GM18505 (cell line): ENCODE measurements at regions not wholly inside any gene's neighbourhood (a gene's known extent, or its start where the extent isn't known, plus 50 kb on each side); places are given as distances from the start of the nearest gene placed in this dataset.
"Not testable (repeated sequence)": the region's sequence is repeated elsewhere in the genome, so short reads cannot be mapped to it uniquely, and the experiment has no call there.

Experiments used
- ATAC-seq: cut with Tn5 transposase; IDR thresholded peaks from one replicate; pipeline ENCODE4 v1.9.1; 2021; ENCODE audit not compliant: unreplicated experiment
- POLR2A ChIP-seq: IDR thresholded peaks from 4 replicates; pipeline ENCODE4 v1.6.1; 2011; ENCODE audit warnings: borderline replicate concordance; ENCODE audit not compliant: insufficient read depth, insufficient read length; ENCODE audit errors: extremely low read depth

DNA sequence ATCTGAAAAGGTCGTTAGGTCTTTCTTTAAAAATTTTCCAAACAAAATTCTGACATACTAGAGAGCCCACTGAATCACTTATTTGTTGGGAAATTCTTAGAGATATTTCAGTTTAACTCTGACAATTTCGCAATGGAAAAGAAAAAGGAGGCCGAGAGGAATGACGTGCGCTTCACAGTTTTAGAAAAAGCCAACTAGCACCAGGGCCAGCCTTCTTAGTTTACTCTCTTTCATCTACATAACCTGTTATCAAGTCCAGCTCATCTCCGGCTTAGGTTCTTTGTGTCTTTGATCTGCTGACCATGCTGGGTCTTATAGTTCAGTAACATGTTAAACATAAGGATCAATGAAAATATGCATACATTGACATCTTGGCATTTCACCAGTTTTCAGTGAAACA lies 201.7 kb upstream of the TAS2R1 start:
- no peak for ATAC-seq
- no peak for TF ChIP-seq POLR2A

DNA sequence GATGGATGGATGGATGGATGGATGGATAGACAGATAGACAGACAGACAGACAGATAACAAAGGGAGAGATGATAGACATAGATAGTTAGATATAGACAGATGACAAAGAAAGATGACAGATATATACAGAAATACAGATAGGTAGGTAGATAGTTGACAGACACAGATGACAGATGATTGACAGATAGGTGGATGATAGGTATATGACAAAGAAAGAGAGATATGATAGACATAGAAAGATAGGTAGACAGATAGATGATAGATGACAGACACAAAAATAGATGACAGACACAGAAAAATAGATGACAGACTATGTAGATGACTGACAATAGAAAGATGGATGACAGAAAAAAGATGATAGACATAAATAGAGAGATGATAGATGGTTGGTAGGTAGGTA lies 200.0 kb upstream of the TAS2R1 start:
- ATAC-seq = no peak
- no peak for TF ChIP-seq POLR2A

- ATAC-seq = no peak
- no peak for TF ChIP-seq POLR2A
These were observed 199.5 kb upstream of the TAS2R1 start for GRCh38 chr5:9829621-9830020.

DNA sequence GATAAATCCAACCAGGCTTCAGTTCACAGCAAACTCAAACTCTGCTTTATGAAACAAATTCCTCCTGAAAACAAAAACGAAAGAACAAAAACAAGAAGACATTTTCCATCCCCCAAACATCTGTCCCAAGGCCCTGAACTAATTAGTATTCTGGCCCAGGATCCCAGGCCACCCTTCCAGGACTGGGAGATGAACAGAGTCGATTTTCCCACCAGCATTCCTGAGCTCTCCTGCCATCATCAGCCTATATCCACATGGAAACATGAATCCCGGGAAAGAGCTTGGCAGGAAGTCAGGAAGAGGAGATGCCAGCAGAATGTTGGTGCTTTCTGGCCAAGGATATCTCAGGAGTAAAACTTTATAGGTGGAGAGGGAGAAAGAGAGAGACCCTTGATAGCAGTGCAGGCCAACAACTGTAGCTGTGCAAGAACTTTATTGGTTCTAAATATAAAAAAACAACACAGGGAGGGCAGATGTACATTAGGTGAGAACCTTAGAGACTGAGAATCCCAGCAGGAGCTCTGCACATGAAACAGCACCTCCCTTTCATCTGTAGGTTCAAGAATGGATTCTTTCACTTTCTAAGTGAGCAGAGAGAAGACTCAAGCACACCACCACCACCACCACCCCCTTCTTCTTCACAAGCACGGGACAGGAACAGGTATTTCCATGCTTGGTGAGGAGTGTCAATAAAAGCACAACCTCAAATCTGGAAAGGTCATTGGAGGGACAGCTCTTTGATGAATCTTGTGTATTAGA lies 190.7 kb upstream of the TAS2R1 start:
- no peak for TF ChIP-seq POLR2A
- ATAC-seq = no peak

DNA sequence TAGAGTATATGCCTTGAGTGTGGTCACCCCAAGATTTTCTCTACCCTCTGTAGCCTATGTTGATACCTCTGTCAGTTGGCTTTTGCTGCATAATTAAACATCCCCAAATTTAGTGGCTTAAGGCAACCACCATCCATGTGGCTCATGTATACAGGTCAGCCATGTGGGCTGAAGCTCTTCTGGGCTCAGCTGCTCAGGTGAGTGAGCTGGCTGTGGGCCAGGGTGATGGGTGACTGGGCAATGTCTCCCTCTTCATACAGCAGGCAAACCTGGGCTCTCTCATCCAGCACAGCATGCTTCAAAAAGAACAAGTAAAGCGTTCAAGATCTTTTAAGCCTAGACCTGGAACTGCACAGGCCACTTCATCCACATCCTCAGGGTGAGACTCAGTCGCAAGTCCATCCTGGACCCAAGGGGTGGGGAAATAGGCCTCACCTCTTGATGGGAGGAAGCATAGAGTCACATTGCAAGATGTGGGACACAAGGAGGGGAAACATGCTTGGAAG lies 188.2 kb upstream of the TAS2R1 start:
- ATAC-seq = no peak
- no peak for TF ChIP-seq POLR2A

- no peak for ATAC-seq
- TF ChIP-seq POLR2A = no peak
These were observed 187.7 kb upstream of the TAS2R1 start for GRCh38 chr5:9817819-9818218.

- no peak for TF ChIP-seq POLR2A
- no peak for ATAC-seq
These were observed 184.9 kb upstream of the TAS2R1 start for GRCh38 chr5:9815051-9815450.

DNA sequence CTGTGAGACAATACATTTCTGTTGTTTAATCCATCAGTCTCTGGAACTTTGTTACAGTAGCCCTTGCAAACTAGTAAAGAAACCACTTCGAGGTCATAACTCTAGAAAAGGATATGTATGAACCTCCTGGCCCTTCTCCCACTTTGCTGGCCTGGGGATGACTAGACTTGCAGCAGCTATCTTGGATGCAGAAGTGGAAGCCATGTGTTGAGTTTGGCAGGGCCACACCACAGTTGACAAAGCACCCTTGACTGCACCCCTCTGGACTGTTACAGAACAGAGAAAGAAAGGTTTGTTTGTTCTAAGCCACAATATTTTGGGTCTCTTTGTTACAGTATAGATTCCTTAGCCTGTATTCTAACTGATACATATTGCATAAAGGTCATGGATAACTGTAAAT lies 183.2 kb upstream of the TAS2R1 start:
- ATAC-seq = no peak
- TF ChIP-seq POLR2A = no peak

DNA sequence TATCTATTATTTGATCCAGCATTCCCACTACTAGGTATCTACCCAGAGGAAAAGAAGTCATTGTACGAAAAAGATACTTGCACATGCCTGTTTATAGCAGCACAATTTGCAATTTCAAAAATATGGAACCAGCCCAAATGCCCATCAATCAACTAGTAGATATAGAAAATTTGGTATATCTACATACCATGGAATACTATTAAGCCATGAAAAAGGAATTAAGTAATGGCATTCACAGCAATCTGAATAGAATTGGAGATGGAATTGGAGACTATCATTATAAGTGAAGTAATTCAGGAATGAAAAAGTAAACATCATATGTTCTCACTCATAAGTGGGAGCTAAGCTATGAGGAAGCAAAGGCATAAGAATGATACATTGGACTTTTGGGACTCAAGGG lies 177.2 kb upstream of the TAS2R1 start:
- not testable (repeated sequence) for ATAC-seq

GRCh38 chr5:9801908-9802307 lies 171.8 kb upstream of the TAS2R1 start:
- no peak for TF ChIP-seq POLR2A
- ATAC-seq = no peak

- TF ChIP-seq POLR2A = no peak
- ATAC-seq = no peak
These were observed 169.5 kb upstream of the TAS2R1 start for GRCh38 chr5:9799606-9800005.

DNA sequence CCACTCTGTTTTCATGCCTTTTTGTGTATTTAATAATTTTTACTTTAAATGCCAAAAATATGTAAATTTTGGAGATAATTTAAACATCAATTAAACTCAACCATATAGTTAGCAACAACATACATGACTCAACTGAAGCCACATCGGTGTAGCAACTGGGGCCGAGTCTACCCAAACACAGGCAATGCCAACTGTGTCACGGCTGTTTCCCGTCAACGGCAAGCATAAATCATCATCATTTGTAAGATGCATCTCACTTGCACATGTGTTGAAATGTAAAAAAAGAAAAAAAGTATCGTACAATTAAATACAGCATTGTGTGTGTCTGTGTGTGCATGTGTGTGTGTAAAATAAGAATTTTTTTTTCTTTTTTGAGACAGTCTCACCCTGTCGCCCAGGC lies 160.1 kb upstream of the TAS2R1 start:
- no peak for ATAC-seq
- no peak for TF ChIP-seq POLR2A

- no peak for TF ChIP-seq POLR2A
- ATAC-seq = no peak
These were observed 159.6 kb upstream of the TAS2R1 start for GRCh38 chr5:9789777-9790176.

GRCh38 chr5:9787861-9788600 lies 157.9 kb upstream of the TAS2R1 start:
- TF ChIP-seq POLR2A = no peak
- ATAC-seq = no peak
